B cell (primary cell): ENCODE measurements at regions not wholly inside any gene's neighbourhood (a gene's known extent, or its start where the extent isn't known, plus 50 kb on each side); places are given as distances from the start of the nearest gene placed in this dataset.

Experiments
- ATAC-seq: fragments of 200-7000 bp; cut with Tn5 transposase; one replicate; pipeline ENCODE4 v1.10.0; 2021; ENCODE audit warnings: low read depth, mild to moderate bottlenecking, moderate number of reproducible peaks, moderate library complexity
- CTCF ChIA-PET: fragments of 350-600 bp; sonication (Branson Sonifier 250); formaldehyde crosslinking; loops from one replicate; lab custom pipeline; 2021; ENCODE audit warnings: antibody characterized with exemption, inconsistent platforms; lab: Charles Lee
- POLR2A ChIA-PET: fragments of 350-600 bp; sonication (Branson Sonifier 250); formaldehyde crosslinking; loops from one replicate; lab custom pipeline; 2021; ENCODE audit warnings: antibody characterized with exemption; lab: Charles Lee
- DNase-seq: peaks from one replicate; pipeline ENCODE4 v3.0.0; 2013
- H2AFZ ChIP-seq: 2 replicates; pipeline ENCODE4 v1.6.1; 2012; ENCODE audit warnings: mild to moderate bottlenecking, low read depth, low read length; ENCODE audit not compliant: insufficient read depth, poor library complexity, severe bottlenecking
- H3K27ac ChIP-seq, 2 donors: 1 replicate in 1 of 2; 2 replicates in 1 of 2; pipeline ENCODE4 v1.5.1; 2012 to 2013; ENCODE audit warnings: low read length in 2 of 2, mild to moderate bottlenecking in 2 of 2, moderate library complexity in 1 of 2
- H3K27me3 ChIP-seq, 4 experiments: fragments of 200-600 bp in 1 of 4; sonication (generic) in 1 of 4; replicated peaks in 1 of 4; 1 replicate in 2 of 4; 2 replicates in 2 of 4; pipeline versions ENCODE4 v1.6.1 to v1.7.0; 2013 to 2016; ENCODE audit warnings: low read length in 3 of 4, mild to moderate bottlenecking in 2 of 4, mixed read lengths in 1 of 4, moderate library complexity in 1 of 4; ENCODE audit not compliant: insufficient read depth in 4 of 4, control insufficient read depth in 3 of 4; ENCODE audit errors: control extremely low read depth in 1 of 4
- H3K36me3 ChIP-seq, 2 experiments: replicated peaks in 1 of 2; 1 replicate in 1 of 2; 2 replicates in 1 of 2; pipeline versions ENCODE4 v1.6.1 to v1.7.1; 2013; ENCODE audit warnings: low read length in 1 of 2; ENCODE audit not compliant: insufficient read depth in 2 of 2, control insufficient read depth in 1 of 2; ENCODE audit errors: control extremely low read depth in 1 of 2, extremely low read depth in 1 of 2
- H3K4me1 ChIP-seq, 2 donors: fragments of 200-600 bp in 1 of 2; sonication (generic) in 1 of 2; 1 replicate in 1 of 2; 2 replicates in 1 of 2; pipeline versions ENCODE4 v1.5.1 to v1.6.1; 2013 to 2017; ENCODE audit warnings: low read length in 2 of 2; ENCODE audit not compliant: control insufficient read depth in 2 of 2, insufficient read depth in 2 of 2
- H3K4me2 ChIP-seq: replicated peaks from 2 replicates; pipeline ENCODE3; 2012; ENCODE audit warnings: mild to moderate bottlenecking, low read depth, low read length; ENCODE audit not compliant: poor library complexity, severe bottlenecking
- H3K4me3 ChIP-seq, 5 experiments: fragments of 200-600 bp in 1 of 5; sonication (generic) in 1 of 5; 1 replicate in 3 of 5; 2 replicates in 2 of 5; pipeline versions ENCODE4 v1.5.1 to v1.7.0; 2011 to 2016; ENCODE audit warnings: low read length in 4 of 5, mild to moderate bottlenecking in 4 of 5, low read depth in 2 of 5, control low read depth in 1 of 5, moderate library complexity in 1 of 5; ENCODE audit not compliant: insufficient read depth in 1 of 5; ENCODE audit errors: control extremely low read depth in 1 of 5, extremely low read depth in 1 of 5
- H3K79me2 ChIP-seq: fragments of 200-600 bp; sonication (generic); one replicate; pipeline ENCODE4 v1.6.0; 2016; ENCODE audit warnings: low read length; ENCODE audit not compliant: control insufficient read depth, insufficient read depth
- H3K9ac ChIP-seq: fragments of 200-600 bp; sonication (generic); 2 replicates; pipeline ENCODE4 v1.6.1; 2017; ENCODE audit warnings: mild to moderate bottlenecking, low read length, moderate library complexity
- H3K9me3 ChIP-seq, 3 donors: one replicate each; pipeline versions ENCODE4 v1.6.1 to v1.7.1; 2013; ENCODE audit warnings: low read length in 2 of 3; ENCODE audit not compliant: control insufficient read depth in 2 of 3, insufficient read depth in 1 of 3; ENCODE audit errors: control extremely low read depth in 1 of 3
- H4K20me1 ChIP-seq: 2 replicates; pipeline ENCODE4 v1.6.0; 2012; ENCODE audit warnings: mild to moderate bottlenecking, low read length; ENCODE audit not compliant: insufficient read depth, control insufficient read depth, poor library complexity, severe bottlenecking
- H3K27ac Mint-ChIP-seq: one replicate; pipeline ENCODE4 v1.8.0; 2021; ENCODE audit warnings: mixed read lengths
- H3K27me3 Mint-ChIP-seq: one replicate; pipeline ENCODE4 v1.8.0; 2021; ENCODE audit warnings: mixed read lengths
- H3K4me1 Mint-ChIP-seq: one replicate; pipeline ENCODE4 v1.8.0; 2021; ENCODE audit warnings: mixed read lengths
- H3K4me3 Mint-ChIP-seq: one replicate; pipeline ENCODE4 v1.8.0; 2021; ENCODE audit warnings: mixed read lengths
- H3K9me3 Mint-ChIP-seq: one replicate; pipeline ENCODE4 v1.8.0; 2022; ENCODE audit warnings: mixed read lengths; ENCODE audit not compliant: insufficient read depth
- CTCF ChIP-seq: fragments of 200-600 bp; IDR thresholded peaks from one replicate; pipeline ENCODE4 v1.8.0; 2022; ENCODE audit warnings: antibody characterized with exemption, mild to moderate bottlenecking
- EZH2 ChIP-seq: IDR thresholded peaks from 2 replicates; pipeline ENCODE4 v1.6.1; 2012; ENCODE audit warnings: borderline replicate concordance, low read depth, mild to moderate bottlenecking, moderate library complexity, low read length; ENCODE audit not compliant: insufficient read depth, poor library complexity, severe bottlenecking
- WGBS: methylation state at CpG from one replicate; pipeline ENCODE4 v1.1.5; 2013; ENCODE audit warnings: missing lambda C conversion rate; ENCODE audit not compliant: insufficient coverage; 5-methylcytosine and 5-hydroxymethylcytosine counted together
- intact Hi-C: fragments of 100-400 bp; cut with micrococcal nuclease; formaldehyde crosslinking; loops from one replicate; pipeline ENCODE4 v1.10.0; 2022

- no peaks in the 10 kb centered on the region for H3K9me3 ChIP-seq
- Mint-ChIP-seq H3K27ac (no peak overlapping the region), H3K9me3 (no peaks in the 10 kb centered on the region), H3K4me1 (no peaks in the 10 kb centered on the region), H3K4me3 (no peak overlapping the region), H3K27me3 (peaks cover 27% of the 10 kb centered on the region)
- no peak overlapping the region for H3K9ac ChIP-seq
- no peak overlapping the region for H3K4me3 ChIP-seq
- no peaks in the 10 kb centered on the region for H3K79me2 ChIP-seq
- CTCF ChIA-PET = no interaction called here
- POLR2A ChIA-PET = no interaction called here
- WGBS = 100% methylated on average over 1 of the region's 1 CpG
- no peak overlapping the region for H3K27ac ChIP-seq
- H3K4me2 ChIP-seq = no peak overlapping the region
- no peak overlapping the region for H2AFZ ChIP-seq
- DNase-seq (no peak), ATAC-seq (no peak)
- H3K4me1 ChIP-seq = no peaks in the 10 kb centered on the region
- H3K36me3 ChIP-seq = no peaks in the 10 kb centered on the region
- H4K20me1 ChIP-seq = no peaks in the 10 kb centered on the region
- peaks cover 0 to 5% (median 1%) of the 10 kb centered on the region in 4 experiments for H3K27me3 ChIP-seq
- no peak for TF ChIP-seq CTCF
- no peak for TF ChIP-seq EZH2
- intact Hi-C loops = no loop called here
Measured at GRCh38 chr1:230565141-230565540, 77.1 kb upstream of the COG2 start.

GRCh38 chr1:230563591-230563990 lies 78.7 kb upstream of the COG2 start:
- no peaks in the 10 kb centered on the region for H3K9me3 Mint-ChIP-seq
- peaks cover 34% of the 10 kb centered on the region for H3K27me3 Mint-ChIP-seq
- H3K36me3 ChIP-seq = no peaks in the 10 kb centered on the region
- POLR2A ChIA-PET = no interaction called here
- H3K27ac Mint-ChIP-seq = no peak overlapping the region
- ATAC-seq (no peak), DNase-seq (no peak)
- no peak overlapping the region for H3K9ac ChIP-seq
- H3K9me3 ChIP-seq = no peaks in the 10 kb centered on the region
- no peaks in the 10 kb centered on the region for H4K20me1 ChIP-seq
- H3K4me1 ChIP-seq = no peaks in the 10 kb centered on the region
- peaks cover 0 to 6% (median 2%) of the 10 kb centered on the region in 4 experiments for H3K27me3 ChIP-seq
- no peak overlapping the region for H3K4me3 Mint-ChIP-seq
- H3K4me1 Mint-ChIP-seq = no peaks in the 10 kb centered on the region
- H2AFZ ChIP-seq = no peak overlapping the region
- H3K4me2 ChIP-seq = no peak overlapping the region
- intact Hi-C loops = no loop called here
- no peak overlapping the region for H3K27ac ChIP-seq
- H3K79me2 ChIP-seq = no peaks in the 10 kb centered on the region
- TF ChIP-seq CTCF = no peak
- TF ChIP-seq EZH2 = no peak
- 71% methylated on average over 5 of the region's 7 CpGs for WGBS
- no peak overlapping the region for H3K4me3 ChIP-seq
- CTCF ChIA-PET = no interaction called here
